GM23248 (cell line): ENCODE measurements at regions not wholly inside any gene's neighbourhood (a gene's known extent, or its start where the extent isn't known, plus 50 kb on each side); places are given as distances from the start of the nearest gene placed in this dataset.
A peak's percentile ranks its signal among the peaks of the same experiment; 100 is the strongest.

Experiments
- DNase-seq: peaks from one replicate; pipeline ENCODE4 v3.0.0-alpha.2; 2015
- H2AFZ ChIP-seq: fragments of 200-600 bp; sonication (generic); 2 replicates; pipeline ENCODE4 v1.6.1; 2016; ENCODE audit warnings: antibody characterized with exemption
- H3F3A ChIP-seq: fragments of 200-600 bp; sonication (generic); 2 replicates; pipeline ENCODE4 v1.6.1; 2016; ENCODE audit warnings: mild to moderate bottlenecking, antibody characterized with exemption, mixed run types; ENCODE audit not compliant: insufficient read depth
- H3K27ac ChIP-seq: fragments of 200-600 bp; sonication (generic); 2 replicates; pipeline ENCODE4 v1.5.1; 2016; ENCODE audit warnings: mild to moderate bottlenecking
- H3K27me3 ChIP-seq: fragments of 200-600 bp; sonication (generic); replicated peaks from 2 replicates; pipeline ENCODE4 v1.6.1; 2016; ENCODE audit warnings: mild to moderate bottlenecking; ENCODE audit not compliant: insufficient read depth
- H3K36me3 ChIP-seq: fragments of 200-600 bp; sonication (generic); 2 replicates; pipeline ENCODE4 v1.6.1; 2016; ENCODE audit warnings: low read depth, mild to moderate bottlenecking
- H3K4me1 ChIP-seq: fragments of 200-600 bp; sonication (generic); 2 replicates; pipeline ENCODE4 v1.6.1; 2016; ENCODE audit warnings: mild to moderate bottlenecking; ENCODE audit not compliant: insufficient read depth
- H3K4me2 ChIP-seq: fragments of 200-600 bp; sonication (generic); one replicate; pipeline ENCODE4 v1.6.1; 2016; ENCODE audit warnings: mild to moderate bottlenecking; ENCODE audit not compliant: unreplicated experiment
- H3K4me3 ChIP-seq: fragments of 200-600 bp; sonication (generic); 2 replicates; pipeline ENCODE4 v1.5.1; 2016; ENCODE audit warnings: mild to moderate bottlenecking
- H3K79me2 ChIP-seq: fragments of 200-600 bp; sonication (generic); 2 replicates; pipeline ENCODE4 v1.6.1; 2016; ENCODE audit warnings: mild to moderate bottlenecking; ENCODE audit not compliant: insufficient read depth
- H3K9ac ChIP-seq: fragments of 200-600 bp; sonication (generic); 2 replicates; pipeline ENCODE4 v1.6.1; 2016; ENCODE audit warnings: mild to moderate bottlenecking
- H3K9me2 ChIP-seq: fragments of 200-600 bp; sonication (generic); 2 replicates; pipeline ENCODE4 v1.6.1; 2016; ENCODE audit warnings: mixed run types, mild to moderate bottlenecking, moderate library complexity; ENCODE audit not compliant: insufficient read depth
- H3K9me3 ChIP-seq: fragments of 200-600 bp; sonication (generic); one replicate; pipeline ENCODE4 v1.6.1; 2017; ENCODE audit warnings: low read depth
- H4K20me1 ChIP-seq: fragments of 200-600 bp; sonication (generic); 2 replicates; pipeline ENCODE4 v1.6.0; 2016; ENCODE audit not compliant: insufficient read depth
- EZH2 ChIP-seq: fragments of 200-600 bp; sonication (generic); IDR thresholded peaks from 2 replicates; pipeline ENCODE4 v1.6.1; 2018; ENCODE audit warnings: antibody characterized with exemption, mild to moderate bottlenecking; ENCODE audit not compliant: insufficient read depth, poor library complexity, severe bottlenecking
- EZH2phosphoT487 ChIP-seq: fragments of 200-600 bp; sonication (generic); IDR thresholded peaks from 2 replicates; pipeline ENCODE4 v1.6.1; 2018; ENCODE audit warnings: antibody characterized with exemption, moderate library complexity, mild to moderate bottlenecking, low read depth; ENCODE audit not compliant: insufficient read depth
- WGBS, 2 experiments: methylation state at CpG; one replicate each; pipeline ENCODE4 v1.1.6; 2015 to 2017; ENCODE audit warnings: low lambda C conversion rate in 2 of 2, low coverage in 1 of 2; ENCODE audit errors: missing lambda C conversion rate in 2 of 2; 5-methylcytosine and 5-hydroxymethylcytosine counted together
- in situ Hi-C: fragments of 300-500 bp; cut with MboI; formaldehyde crosslinking; loops from 2 replicates; pipeline ENCODE4 v1.15.0; 2020

- no peak for DNase-seq
- Histone ChIP-seq H2AFZ (no peak overlapping the region), H3F3A (peaks cover 11% of the 10 kb centered on the region), H3K36me3 (no peaks in the 10 kb centered on the region), H3K9ac (no peak overlapping the region), H3K4me2 (no peak overlapping the region), H3K4me3 (no peak overlapping the region), H3K79me2 (no peaks in the 10 kb centered on the region), H4K20me1 (no peaks in the 10 kb centered on the region), H3K9me2 (no peaks in the 10 kb centered on the region), H3K27ac (no peak overlapping the region), H3K27me3 (no peaks in the 10 kb centered on the region), H3K9me3 (no peaks in the 10 kb centered on the region), H3K4me1 (peaks cover 22% of the 10 kb centered on the region)
- 58 to 63% methylated on average over 3 of the region's 3 CpGs for WGBS, 2 experiments
- in situ Hi-C loops = no loop called here
- TF ChIP-seq EZH2 (no peak), EZH2phosphoT487 (no peak)
These were observed 120.6 kb downstream of the LY86 start for GRCh38 chr6:6709106-6709505.

GRCh38 chr6:6711031-6711785 lies 122.7 kb downstream of the LY86 start:
- in situ Hi-C loops = no loop called here
- Histone ChIP-seq H3K36me3 (no peaks in the 10 kb centered on the region), H3K4me2 (no peak overlapping the region), H3K27me3 (no peaks in the 10 kb centered on the region), H4K20me1 (no peaks in the 10 kb centered on the region), H3K4me3 (no peak overlapping the region), H2AFZ (no peak overlapping the region), H3K9me2 (no peaks in the 10 kb centered on the region), H3K9me3 (no peaks in the 10 kb centered on the region), H3K4me1 (peaks cover 22% of the 10 kb centered on the region), H3K27ac (no peak overlapping the region), H3K79me2 (no peaks in the 10 kb centered on the region), H3K9ac (no peak overlapping the region), H3F3A (peaks cover 11% of the 10 kb centered on the region)
- TF ChIP-seq EZH2phosphoT487 (no peak), EZH2 (no peak)
- WGBS, 2 experiments = 89 to 90% methylated on average over 7 of the region's 7 CpGs
- no peak for DNase-seq

- no peaks in the 10 kb centered on the region for H3K9me3 ChIP-seq
- no peaks in the 10 kb centered on the region for H3K79me2 ChIP-seq
- no peaks in the 10 kb centered on the region for H3K9me2 ChIP-seq
- H3K4me3 ChIP-seq = peak overlapping the region; percentile 52
- no peak for TF ChIP-seq EZH2
- no peak for TF ChIP-seq EZH2phosphoT487
- in situ Hi-C loops = no loop called here
- H3K36me3 ChIP-seq = no peaks in the 10 kb centered on the region
- 51 to 54% methylated on average over 7 of the region's 7 CpGs for WGBS, 2 experiments
- no peak for DNase-seq
- H3K27me3 ChIP-seq = no peaks in the 10 kb centered on the region
- peaks cover 11% of the 10 kb centered on the region for H3F3A ChIP-seq
- peak overlapping the region; percentile 93 for H3K27ac ChIP-seq
- peak overlapping the region; percentile 73 for H2AFZ ChIP-seq
- peak overlapping the region; percentile 87 for H3K9ac ChIP-seq
- peak overlapping the region; percentile 88 for H3K4me2 ChIP-seq
- H4K20me1 ChIP-seq = no peaks in the 10 kb centered on the region
- peaks cover 22% of the 10 kb centered on the region for H3K4me1 ChIP-seq
These were observed 123.4 kb downstream of the LY86 start for GRCh38 chr6:6711832-6712448.

DNA sequence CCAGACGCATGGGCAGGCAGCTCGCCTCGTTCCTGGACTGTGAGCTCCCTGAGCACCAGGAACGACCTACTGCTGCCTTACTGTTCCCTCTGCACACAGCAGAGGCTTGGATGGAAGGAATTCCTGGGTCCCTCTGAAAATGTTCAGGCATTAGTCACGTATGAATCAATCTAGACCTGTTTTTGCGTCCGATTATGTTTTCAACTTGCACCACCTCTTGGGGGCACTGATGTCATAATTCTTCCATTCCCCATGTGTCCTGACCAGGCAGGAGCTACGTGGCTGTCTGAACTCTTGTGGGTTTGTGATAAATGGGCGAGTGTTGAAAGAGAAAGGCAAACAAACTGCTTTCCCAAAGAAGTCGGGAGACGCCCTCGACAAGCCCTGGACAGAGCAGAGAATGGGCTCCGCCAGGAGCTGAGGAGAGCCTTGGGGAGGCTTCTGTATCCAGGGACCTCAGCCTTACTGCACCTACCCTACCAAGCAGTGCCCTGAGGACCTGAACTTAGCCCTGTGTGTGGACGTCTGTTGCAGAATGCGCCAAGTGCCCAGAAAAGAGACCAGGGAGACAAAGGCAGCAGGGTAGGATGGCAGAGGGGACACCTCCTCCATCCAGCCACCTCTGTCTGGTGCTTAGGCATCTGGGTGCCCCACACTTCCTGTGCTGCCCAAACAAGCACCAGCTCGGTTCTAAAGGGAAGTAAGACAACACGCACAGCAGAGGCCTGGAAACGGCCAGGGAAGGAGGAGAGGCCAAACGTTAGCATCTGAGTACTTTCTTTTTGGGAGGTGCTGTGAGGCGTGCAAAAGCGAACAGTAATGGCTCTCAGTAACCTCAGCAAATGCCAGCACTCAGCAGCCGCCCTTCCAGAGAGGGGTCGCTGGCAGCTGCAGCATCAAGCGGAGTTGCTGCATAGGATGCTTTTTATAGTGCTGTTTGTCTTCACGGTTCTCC lies 124.2 kb downstream of the LY86 start:
- peaks cover 11% of the 10 kb centered on the region for H3F3A ChIP-seq
- peak; percentile 95 for DNase-seq
- no peaks in the 10 kb centered on the region for H3K36me3 ChIP-seq
- no peaks in the 10 kb centered on the region for H3K27me3 ChIP-seq
- peak overlapping the region; percentile 87 for H3K9ac ChIP-seq
- in situ Hi-C loops = no loop called here
- H3K4me1 ChIP-seq = peaks cover 22% of the 10 kb centered on the region
- H3K9me3 ChIP-seq = no peaks in the 10 kb centered on the region
- TF ChIP-seq EZH2phosphoT487 (no peak), EZH2 (no peak)
- peak overlapping the region; percentile 52 for H3K4me3 ChIP-seq
- H3K27ac ChIP-seq = peak overlapping the region; percentile 93
- peak overlapping the region; percentile 88 for H3K4me2 ChIP-seq
- 7 to 8% methylated on average over 25 of the region's 25 CpGs for WGBS, 2 experiments
- no peaks in the 10 kb centered on the region for H3K79me2 ChIP-seq
- no peaks in the 10 kb centered on the region for H3K9me2 ChIP-seq
- no peaks in the 10 kb centered on the region for H4K20me1 ChIP-seq
- H2AFZ ChIP-seq = peak overlapping the region; percentile 73
